H9 (cell line): ENCODE measurements at regions not wholly inside any gene's neighbourhood (a gene's known extent, or its start where the extent isn't known, plus 50 kb on each side); places are given as distances from the start of the nearest gene placed in this dataset.

Experiments used
- DNase-seq: peaks from one replicate; pipeline ENCODE4 v3.0.0-alpha.2; 2017
- H2AFZ ChIP-seq: one replicate; pipeline ENCODE4 v1.6.1; 2013; ENCODE audit warnings: mild to moderate bottlenecking, low read length, control low read depth, moderate library complexity
- H2AK5ac ChIP-seq: 2 replicates; pipeline ENCODE4 v1.6.1; 2013; ENCODE audit warnings: low read length, control low read depth, mixed read lengths; ENCODE audit not compliant: insufficient read length
- H2BK120ac ChIP-seq: one replicate; pipeline ENCODE4 v1.6.1; 2013; ENCODE audit warnings: low read depth, mild to moderate bottlenecking, low read length, control low read depth, inconsistent platforms; ENCODE audit not compliant: poor library complexity, severe bottlenecking
- H2BK12ac ChIP-seq: 2 replicates; pipeline ENCODE4 v1.6.1; 2013; ENCODE audit warnings: low read length, control low read depth, mixed read lengths, low read depth; ENCODE audit not compliant: insufficient read length
- H2BK15ac ChIP-seq: 2 replicates; pipeline ENCODE4 v1.6.1; 2013; ENCODE audit warnings: low read depth, low read length, control low read depth
- H2BK20ac ChIP-seq: one replicate; pipeline ENCODE4 v1.6.1; 2013; ENCODE audit warnings: low read depth, mild to moderate bottlenecking, low read length, control low read depth, inconsistent platforms; ENCODE audit not compliant: poor library complexity, severe bottlenecking
- H2BK5ac ChIP-seq: 2 replicates; pipeline ENCODE4 v1.6.1; 2013; ENCODE audit warnings: low read length, control low read depth, mixed read lengths; ENCODE audit not compliant: insufficient read length
- H3K14ac ChIP-seq: 2 replicates; pipeline ENCODE4 v1.6.1; 2013; ENCODE audit warnings: low read length, control low read depth; ENCODE audit not compliant: insufficient read depth
- H3K18ac ChIP-seq: 2 replicates; pipeline ENCODE4 v1.6.1; 2013; ENCODE audit warnings: low read depth, mild to moderate bottlenecking, mixed read lengths, low read length, control low read depth; ENCODE audit not compliant: insufficient read length
- H3K23ac ChIP-seq: 2 replicates; pipeline ENCODE4 v1.6.1; 2013; ENCODE audit warnings: low read length, control low read depth, mixed read lengths, low read depth; ENCODE audit not compliant: insufficient read length
- H3K23me2 ChIP-seq: 2 replicates; pipeline ENCODE4 v1.6.1; 2013; ENCODE audit warnings: low read depth, mild to moderate bottlenecking, mixed read lengths, low read length, control low read depth; ENCODE audit not compliant: insufficient read length, poor library complexity, severe bottlenecking
- H3K27ac ChIP-seq: 2 replicates; pipeline ENCODE4 v1.5.1; 2013; ENCODE audit warnings: low read length, control low read depth, mixed read lengths, low read depth; ENCODE audit not compliant: insufficient read length
- H3K27me3 ChIP-seq: 2 replicates; pipeline ENCODE4 v1.6.1; 2013; ENCODE audit warnings: low read length, control low read depth, inconsistent platforms; ENCODE audit not compliant: insufficient read depth
- H3K4ac ChIP-seq: 2 replicates; pipeline ENCODE4 v1.6.1; 2013; ENCODE audit warnings: low read depth, mild to moderate bottlenecking, control low read depth, inconsistent platforms, low read length, moderate library complexity
- H3K4me1 ChIP-seq: 2 replicates; pipeline ENCODE4 v1.6.1; 2013; ENCODE audit warnings: low read length, control low read depth, inconsistent platforms; ENCODE audit not compliant: insufficient read depth
- H3K4me2 ChIP-seq: 2 replicates; pipeline ENCODE4 v1.6.1; 2013; ENCODE audit warnings: low read length, control low read depth, mixed read lengths; ENCODE audit not compliant: insufficient read length, insufficient read depth
- H3K56ac ChIP-seq: 2 replicates; pipeline ENCODE4 v1.6.1; 2013; ENCODE audit warnings: low read depth, mild to moderate bottlenecking, mixed read lengths, low read length, control low read depth; ENCODE audit not compliant: insufficient read length
- H3K79me1 ChIP-seq: 2 replicates; pipeline ENCODE4 v1.6.1; 2013; ENCODE audit warnings: low read depth, mild to moderate bottlenecking, moderate library complexity, low read length, control low read depth, inconsistent platforms; ENCODE audit not compliant: insufficient read depth, poor library complexity, severe bottlenecking
- H3K79me2 ChIP-seq: 2 replicates; pipeline ENCODE4 v1.6.1; 2013; ENCODE audit warnings: low read length, control low read depth, inconsistent platforms; ENCODE audit not compliant: insufficient read depth
- H3K9ac ChIP-seq: 2 replicates; pipeline ENCODE4 v1.6.1; 2013; ENCODE audit warnings: low read length, control low read depth, mixed read lengths; ENCODE audit not compliant: insufficient read length; ENCODE audit errors: extremely low read depth
- H3K9me3 ChIP-seq: one replicate; pipeline ENCODE4 v1.6.1; 2013; ENCODE audit warnings: low read depth, low read length, inconsistent platforms; ENCODE audit not compliant: control insufficient read depth
- H3T11ph ChIP-seq: one replicate; pipeline ENCODE4 v1.6.1; 2013; ENCODE audit warnings: mild to moderate bottlenecking, low read length, control low read depth, inconsistent platforms
- H4K20me1 ChIP-seq: one replicate; pipeline ENCODE4 v1.6.1; 2013; ENCODE audit not compliant: control insufficient read depth, insufficient read length, insufficient read depth
- H4K5ac ChIP-seq: 2 replicates; pipeline ENCODE4 v1.6.1; 2013; ENCODE audit warnings: low read depth, mild to moderate bottlenecking, mixed read lengths, low read length, control low read depth; ENCODE audit not compliant: insufficient read length
- H4K8ac ChIP-seq: replicated peaks from 2 replicates; pipeline ENCODE4 v1.6.1; 2013; ENCODE audit warnings: low read length, control low read depth, mixed read lengths, low read depth; ENCODE audit not compliant: insufficient read length
- H4K91ac ChIP-seq: 2 replicates; pipeline ENCODE4 v1.6.1; 2013; ENCODE audit warnings: low read depth, mild to moderate bottlenecking, moderate library complexity, mixed read lengths, low read length, control low read depth; ENCODE audit not compliant: insufficient read length
- H3K27ac Mint-ChIP-seq, 3 experiments: 2 replicates in 2 of 3; 3 replicates in 1 of 3; pipeline ENCODE4 v1.8.0; 2020 to 2021; ENCODE audit warnings: mixed read lengths in 3 of 3, mild to moderate bottlenecking in 1 of 3, moderate library complexity in 1 of 3
- H3K27me3 Mint-ChIP-seq: 2 replicates; pipeline ENCODE4 v1.8.0; 2021; ENCODE audit warnings: low read depth, mild to moderate bottlenecking, moderate library complexity, mixed read lengths
- H3K36me3 Mint-ChIP-seq, 3 experiments: 2 replicates in 2 of 3; 3 replicates in 1 of 3; pipeline ENCODE4 v1.8.0; 2020 to 2021; ENCODE audit warnings: low read depth in 3 of 3, mixed read lengths in 3 of 3; ENCODE audit not compliant: insufficient read depth in 1 of 3
- H3K4me1 Mint-ChIP-seq, 2 experiments: 2 replicates each; pipeline ENCODE4 v1.8.0; 2020; ENCODE audit warnings: mixed read lengths in 2 of 2
- H3K4me3 Mint-ChIP-seq, 2 experiments: 2 replicates in 1 of 2; 3 replicates in 1 of 2; pipeline ENCODE4 v1.8.0; 2020 to 2021; ENCODE audit warnings: mild to moderate bottlenecking in 2 of 2, mixed read lengths in 2 of 2, moderate library complexity in 1 of 2
- H3K9me3 Mint-ChIP-seq, 2 experiments: 2 replicates in 1 of 2; 3 replicates in 1 of 2; pipeline ENCODE4 v1.8.0; 2020; ENCODE audit warnings: mild to moderate bottlenecking in 2 of 2, mixed read lengths in 2 of 2, moderate library complexity in 1 of 2
- CTCF ChIP-seq: fragments of 200-600 bp; sonication (generic); conservative IDR thresholded peaks from 3 replicates; pipeline ENCODE4 v1.8.0; 2021; ENCODE audit warnings: antibody characterized with exemption, mild to moderate bottlenecking
- WGBS: extraction: QIAGEN DNeasy Blood & Tissue Kit; methylation state at CpG from one replicate; pipeline ENCODE4 v1.1.7; 2013; ENCODE audit warnings: missing lambda C conversion rate, low lambda C conversion rate, mixed read lengths; ENCODE audit not compliant: insufficient read length; ENCODE audit errors: extremely low coverage; 5-methylcytosine and 5-hydroxymethylcytosine counted together

DNA sequence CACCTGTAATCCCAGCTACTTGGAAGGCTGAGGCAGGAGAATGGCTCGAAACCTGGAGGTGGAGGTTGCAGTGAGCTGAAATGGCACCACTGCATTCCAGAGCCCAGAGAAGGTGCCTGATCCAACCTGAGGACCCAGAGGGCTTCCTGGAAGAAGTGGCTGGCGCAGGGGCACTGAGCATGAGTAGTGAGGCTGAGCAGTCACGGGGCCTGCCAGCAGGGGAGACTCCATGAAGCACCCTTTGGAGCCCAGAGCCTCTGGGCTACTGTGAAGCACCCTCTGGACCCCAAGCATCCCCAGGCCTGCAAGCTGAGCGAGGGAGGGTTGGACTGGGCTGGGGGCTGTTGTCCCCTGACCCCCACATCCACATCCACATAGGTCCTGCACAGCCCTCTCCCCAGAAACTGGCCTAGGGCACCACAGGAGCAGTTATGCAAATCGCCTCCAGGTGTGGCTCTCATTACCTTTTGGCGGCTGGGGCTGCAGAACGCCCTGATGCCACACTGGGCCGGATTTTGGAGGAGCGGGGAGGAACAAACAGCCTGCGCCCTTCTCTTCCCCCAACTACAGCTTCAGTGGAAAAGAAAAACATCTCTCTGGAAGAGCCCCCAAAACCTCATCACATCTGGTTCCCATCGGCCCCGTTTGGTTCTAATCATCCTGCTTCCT lies 78.2 kb upstream of the TARDBP start:
- Histone ChIP-seq H3K23me2 (no peaks in the 10 kb centered on the region), H3K79me2 (no peaks in the 10 kb centered on the region), H2BK5ac (no peak overlapping the region), H3K18ac (no peak overlapping the region), H3K9me3 (no peaks in the 10 kb centered on the region), H3T11ph (no peak overlapping the region), H3K4me2 (no peak overlapping the region), H2BK20ac (no peak overlapping the region), H2AFZ (no peak overlapping the region), H3K4me1 (no peaks in the 10 kb centered on the region), H2BK120ac (no peak overlapping the region), H3K4ac (no peak overlapping the region), H4K5ac (no peak overlapping the region), H2AK5ac (no peak overlapping the region), H4K91ac (no peak overlapping the region), H2BK12ac (no peak overlapping the region), H3K23ac (no peak overlapping the region), H3K56ac (no peak overlapping the region), H3K79me1 (no peaks in the 10 kb centered on the region), H4K8ac (no peak overlapping the region), H3K27me3 (no peaks in the 10 kb centered on the region), H3K27ac (no peak overlapping the region), H3K9ac (no peak overlapping the region), H3K14ac (no peak overlapping the region), H2BK15ac (no peak overlapping the region), H4K20me1 (no peaks in the 10 kb centered on the region)
- Mint-ChIP-seq H3K27ac (no peak overlapping the region; a peak in 1 of 7 replicates), H3K27me3 (peaks cover under 1% of the 10 kb centered on the region), H3K4me1 (peaks cover 13 to 31% of the 10 kb centered on the region in 2 experiments), H3K9me3 (peaks cover 0 to 4% of the 10 kb centered on the region in 2 experiments; a peak in 2 of 5 replicates), H3K4me3 (no peak overlapping the region), H3K36me3 (peaks cover 0 to under 1% (median 0%) of the 10 kb centered on the region in 3 experiments; a peak in 1 of 7 replicates)
- DNase-seq = no peak
- TF ChIP-seq CTCF = no peak
- no CpG with 5 or more reads among the region's 12 CpGs for WGBS
